NT2/D1 (cell line): ENCODE measurements at regions not wholly inside any gene's neighbourhood (a gene's known extent, or its start where the extent isn't known, plus 50 kb on each side); places are given as distances from the start of the nearest gene placed in this dataset.

ENCODE experiments used
- DNase-seq: peaks from one replicate; pipeline ENCODE4 v3.0.0-alpha.2; 2011; ENCODE audit warnings: low read depth, low spot score
- H3K27me3 ChIP-seq: 2 replicates; pipeline ENCODE4 v1.6.0; 2011; ENCODE audit warnings: mild to moderate bottlenecking; ENCODE audit not compliant: insufficient read length, insufficient read depth
- H3K36me3 ChIP-seq: 2 replicates; pipeline ENCODE4 v1.6.1; 2011; ENCODE audit warnings: mild to moderate bottlenecking, low read length, mixed read lengths; ENCODE audit not compliant: insufficient read depth, insufficient read length
- H3K4me1 ChIP-seq: 2 replicates; pipeline ENCODE4 v1.5.1; 2011; ENCODE audit not compliant: insufficient read depth, insufficient read length
- H3K4me3 ChIP-seq: 2 replicates; pipeline ENCODE4 v1.5.1; 2011; ENCODE audit warnings: low read depth; ENCODE audit not compliant: insufficient read length
- H3K9ac ChIP-seq: 2 replicates; pipeline ENCODE4 v1.6.0; 2011; ENCODE audit warnings: low read depth; ENCODE audit not compliant: insufficient read length
- H3K9me3 ChIP-seq: 2 replicates; pipeline ENCODE4 v1.5.1; 2011; ENCODE audit warnings: mild to moderate bottlenecking, low read length; ENCODE audit not compliant: insufficient read depth
- SUZ12 ChIP-seq: IDR thresholded peaks from 2 replicates; pipeline ENCODE4 v1.6.1; 2011; ENCODE audit not compliant: insufficient read length, insufficient read depth; ENCODE audit errors: extremely low read depth
- YY1 ChIP-seq: IDR thresholded peaks from 2 replicates; pipeline ENCODE4 v1.6.1; 2011; ENCODE audit not compliant: insufficient read length, insufficient read depth
- ZNF274 ChIP-seq: IDR thresholded peaks from 2 replicates; pipeline ENCODE4 v1.6.1; 2011; ENCODE audit warnings: mild to moderate bottlenecking, low read depth, low read length

DNA sequence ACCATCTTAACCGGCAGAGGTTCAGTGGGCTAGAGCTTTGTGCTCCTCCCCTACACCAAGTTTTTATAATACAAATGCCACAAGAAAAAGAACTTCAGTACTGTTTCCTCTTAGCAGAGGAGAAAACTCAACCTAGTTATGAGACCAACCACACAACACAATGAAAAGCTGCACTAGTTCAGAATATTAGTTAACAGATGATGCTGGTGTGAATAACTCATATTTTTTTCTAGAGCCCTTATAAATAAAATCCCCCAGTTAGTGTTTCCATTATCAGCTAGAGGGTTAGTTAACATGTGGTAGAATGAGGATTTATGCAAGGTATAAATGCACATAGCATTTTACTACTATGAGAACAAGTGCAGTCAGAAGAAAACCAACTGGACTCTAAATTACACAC lies 61.9 kb upstream of the AMN1 start:
- H3K4me1 ChIP-seq, result no peaks in the 10 kb centered on the region
- H3K9me3 ChIP-seq, result peaks cover 4% of the 10 kb centered on the region; the same call in 1 of the 2 replicates
- no peak overlapping the region for H3K9ac ChIP-seq
- no peak overlapping the region for H3K4me3 ChIP-seq
- no peaks in the 10 kb centered on the region for H3K27me3 ChIP-seq
- no peak for TF ChIP-seq YY1
- no peak for TF ChIP-seq ZNF274
- no peak for TF ChIP-seq SUZ12
- DNase-seq, result no peak
- no peaks in the 10 kb centered on the region for H3K36me3 ChIP-seq

DNA sequence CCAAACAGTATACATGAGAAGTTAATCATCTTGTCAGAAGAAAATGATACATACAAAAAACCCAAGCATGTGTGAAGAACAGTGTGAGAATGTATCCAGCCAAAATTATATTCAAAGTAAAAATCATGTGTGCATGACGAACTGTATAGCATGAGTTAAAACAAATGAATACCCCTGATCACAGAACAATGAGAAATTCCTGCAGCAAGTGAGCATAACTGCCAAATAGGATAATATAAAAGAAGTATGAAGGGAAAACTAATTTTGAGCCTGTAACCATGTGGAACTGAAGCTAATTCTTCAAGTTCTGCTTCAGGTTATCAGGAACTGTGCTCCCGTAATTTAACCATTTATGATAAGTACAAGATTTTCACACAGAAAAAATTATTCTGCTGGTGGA lies 56.5 kb upstream of the AMN1 start:
- H3K27me3 ChIP-seq, result no peaks in the 10 kb centered on the region
- no peak for DNase-seq
- no peaks in the 10 kb centered on the region for H3K9me3 ChIP-seq
- no peak overlapping the region for H3K9ac ChIP-seq
- no peaks in the 10 kb centered on the region for H3K4me1 ChIP-seq
- no peak for TF ChIP-seq YY1
- no peak for TF ChIP-seq SUZ12
- H3K4me3 ChIP-seq, result no peak overlapping the region
- no peaks in the 10 kb centered on the region for H3K36me3 ChIP-seq

DNA sequence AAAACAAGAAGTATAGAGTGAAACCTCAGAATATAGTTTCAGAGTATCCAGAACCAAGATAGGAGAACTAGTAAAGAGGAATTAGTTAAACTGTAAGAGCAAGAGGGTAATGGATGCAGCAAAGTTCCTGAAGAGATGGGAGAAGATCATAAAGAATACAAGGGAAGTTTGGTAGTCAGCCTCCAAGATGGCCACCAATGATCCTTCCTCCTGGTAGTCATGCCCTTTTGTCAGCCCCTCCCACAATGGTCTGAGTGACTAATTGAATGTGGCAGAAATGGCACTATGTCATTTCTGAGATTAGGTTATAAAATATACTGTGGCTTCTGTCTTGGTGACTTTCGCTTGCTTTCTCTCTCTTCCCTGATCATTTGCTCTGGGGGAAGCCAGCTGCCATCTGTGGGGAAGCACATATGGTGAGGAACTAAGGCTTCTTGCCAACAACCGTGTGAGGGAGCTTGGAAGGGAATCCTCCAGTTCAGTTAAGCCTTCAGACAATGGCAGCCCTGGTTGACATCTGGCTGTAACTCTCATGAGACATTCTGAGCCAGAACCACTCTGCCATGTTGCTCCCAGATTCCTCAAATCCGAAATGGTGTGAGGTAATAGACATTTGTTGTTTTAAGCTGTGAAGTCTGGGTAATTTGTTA lies 55.3 kb upstream of the AMN1 start:
- no peaks in the 10 kb centered on the region for H3K36me3 ChIP-seq
- TF ChIP-seq YY1 (no peak), SUZ12 (no peak), ZNF274 (no peak)
- H3K4me1 ChIP-seq, result no peaks in the 10 kb centered on the region
- no peak for DNase-seq
- no peak overlapping the region for H3K9ac ChIP-seq
- H3K27me3 ChIP-seq, result no peaks in the 10 kb centered on the region
- H3K9me3 ChIP-seq, result no peaks in the 10 kb centered on the region
- H3K4me3 ChIP-seq, result no peak overlapping the region

GRCh38 chr12:31783556-31783955 lies 54.7 kb upstream of the AMN1 start:
- no peaks in the 10 kb centered on the region for H3K9me3 ChIP-seq
- DNase-seq, result no peak
- no peaks in the 10 kb centered on the region for H3K36me3 ChIP-seq
- TF ChIP-seq YY1 (no peak), SUZ12 (no peak), ZNF274 (no peak)
- H3K4me1 ChIP-seq, result no peaks in the 10 kb centered on the region
- no peak overlapping the region for H3K4me3 ChIP-seq
- no peak overlapping the region for H3K9ac ChIP-seq
- no peaks in the 10 kb centered on the region for H3K27me3 ChIP-seq

- Histone ChIP-seq H3K27me3 (no peaks in the 10 kb centered on the region), H3K9me3 (no peaks in the 10 kb centered on the region), H3K4me1 (no peaks in the 10 kb centered on the region), H3K4me3 (no peak overlapping the region), H3K36me3 (no peaks in the 10 kb centered on the region), H3K9ac (no peak overlapping the region)
- DNase-seq, result no peak
- no peak for TF ChIP-seq YY1
- TF ChIP-seq ZNF274, result no peak
- no peak for TF ChIP-seq SUZ12
These were observed 53.2 kb upstream of the AMN1 start for GRCh38 chr12:31781894-31782540.

DNA sequence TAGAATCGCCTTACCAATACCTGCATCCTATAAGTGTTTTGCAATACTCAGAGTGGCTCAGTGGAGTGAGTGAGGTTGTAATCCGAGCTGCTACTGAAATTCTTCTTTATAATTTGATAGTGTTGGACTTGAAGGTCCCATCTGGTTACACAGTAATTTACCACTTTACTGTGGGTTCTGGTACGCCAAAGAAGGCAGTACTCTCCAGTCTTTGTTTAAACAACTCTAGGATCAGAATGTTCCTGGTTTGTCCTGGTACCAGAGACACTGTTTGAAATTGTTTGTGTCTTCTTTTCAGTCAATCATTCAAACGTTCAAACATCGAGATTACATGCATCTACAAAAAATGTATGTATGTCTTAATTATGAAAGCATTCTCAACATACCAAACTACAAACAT lies 51.3 kb upstream of the AMN1 start:
- Histone ChIP-seq H3K9me3 (no peaks in the 10 kb centered on the region), H3K4me3 (no peak overlapping the region), H3K27me3 (no peaks in the 10 kb centered on the region), H3K9ac (no peak overlapping the region), H3K4me1 (no peaks in the 10 kb centered on the region), H3K36me3 (no peaks in the 10 kb centered on the region)
- no peak for TF ChIP-seq YY1
- no peak for TF ChIP-seq SUZ12
- no peak for TF ChIP-seq ZNF274
- DNase-seq, result no peak

DNA sequence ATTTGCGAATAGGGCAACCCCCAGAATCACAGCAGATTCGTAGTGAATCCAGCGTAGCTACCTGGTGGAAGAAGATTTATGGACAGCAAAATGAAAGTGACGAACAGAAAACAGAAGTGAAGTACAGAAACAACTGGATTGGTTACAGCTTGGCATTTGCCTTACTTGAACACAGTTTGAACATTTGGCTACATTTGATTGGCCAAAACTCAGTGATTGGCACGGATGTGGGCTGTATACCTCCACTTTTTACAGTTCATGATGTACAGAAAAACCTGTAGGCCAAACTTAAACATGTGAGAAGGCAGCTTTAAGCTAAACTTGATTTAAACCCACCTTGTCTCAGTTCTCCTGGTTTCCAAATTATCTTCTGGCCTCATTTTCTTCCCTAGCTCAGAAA lies 49.9 kb upstream of the AMN1 start:
- Histone ChIP-seq H3K4me1 (no peaks in the 10 kb centered on the region), H3K36me3 (no peaks in the 10 kb centered on the region), H3K4me3 (no peak overlapping the region), H3K9ac (no peak overlapping the region), H3K27me3 (no peaks in the 10 kb centered on the region), H3K9me3 (no peaks in the 10 kb centered on the region)
- TF ChIP-seq ZNF274 (no peak), SUZ12 (no peak), YY1 (no peak)
- DNase-seq, result no peak
